ENCODE measurements at regions not wholly inside any gene's neighbourhood (a gene's known extent, or its start where the extent isn't known, plus 50 kb on each side); places are given as distances from the start of the nearest gene placed in this dataset.

DNA sequence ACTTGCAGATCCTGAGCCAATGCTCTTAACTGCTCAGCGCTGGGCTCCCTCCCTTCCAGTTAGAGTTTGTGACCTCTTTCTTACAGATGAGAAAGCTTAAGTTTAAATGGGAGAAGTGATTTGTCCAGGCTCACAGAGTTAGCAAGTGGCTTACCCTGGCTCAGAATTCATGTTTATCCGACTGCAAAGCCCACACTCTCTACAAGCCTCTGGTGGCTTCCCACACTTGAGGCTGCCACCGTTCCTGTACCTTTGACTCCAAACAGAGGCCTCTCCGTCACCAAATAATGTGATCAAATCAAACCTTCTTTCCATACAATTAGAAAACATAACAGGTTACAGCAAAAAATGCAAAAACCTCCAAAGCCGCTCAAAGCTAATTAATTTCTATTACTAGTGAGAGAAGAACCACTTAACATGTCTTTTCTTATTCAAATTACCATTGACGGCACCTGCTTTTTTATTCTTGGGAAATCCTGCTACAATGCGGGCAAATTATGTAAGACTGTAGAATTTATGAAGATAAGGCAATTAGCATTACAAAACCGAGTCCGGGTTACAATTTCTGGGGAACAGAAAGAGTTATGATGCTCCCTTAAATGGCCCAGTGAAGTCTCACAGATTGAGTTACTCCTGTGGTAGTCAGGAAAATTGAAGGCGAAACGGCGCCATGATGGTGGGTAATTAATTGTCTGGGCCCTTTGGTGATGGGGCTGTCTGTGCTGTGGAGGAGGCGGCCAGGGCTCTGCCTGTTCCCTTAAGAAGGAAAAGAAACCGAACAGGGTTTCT is 324.3 kb upstream of the POU3F1 start:
- H3K27ac Mint-ChIP-seq = peak overlapping the region; percentile 61
- H3K27me3 Mint-ChIP-seq (ENCODE audit: insufficient read depth, low read depth, poor library complexity) = peaks cover 12% of the 10 kb centered on the region

More for the DNA sequence above, 324.3 kb upstream of the POU3F1 start:
- H3K27me3 ChIP-seq (ENCODE audit: insufficient read depth) = no peaks in the 10 kb centered on the region
- H3K4me1 ChIP-seq (ENCODE audit: insufficient read depth) = peaks cover 9% of the 10 kb centered on the region
- H3K4me3 ChIP-seq = no peak overlapping the region
- peak overlapping the region; percentile 65 for H3K27ac ChIP-seq (ENCODE audit: low read depth)
- Mint-ChIP-seq H3K36me3 (ENCODE audit: low read depth) (peaks cover 33% of the 10 kb centered on the region), H3K4me3 (0 out of 3 replicates have a peak overlapping the region, but pooled peaks have one; percentile 18), H3K9me3 (peaks cover 32% of the 10 kb centered on the region), H3K4me1 (peaks cover 16% of the 10 kb centered on the region)
- no peak overlapping the region for H2AFZ ChIP-seq
- ATAC-seq (peak; percentile 84), DNase-seq (ENCODE audit: low spot score) (peak; percentile 62)
- H3F3A ChIP-seq (replicated peaks; ENCODE audit: low read depth) = no peaks in the 10 kb centered on the region
- no peaks in the 10 kb centered on the region for H4K20me1 ChIP-seq (replicated peaks; ENCODE audit: insufficient read depth)
- no peaks in the 10 kb centered on the region for H3K79me2 ChIP-seq (replicated peaks; ENCODE audit: insufficient read depth)
- no peak for TF ChIP-seq EZH2 (IDR thresholded peaks at IDR 0.05; ENCODE audit: low read depth, unreplicated experiment)
- TF ChIP-seq NANOG (IDR thresholded peaks at IDR 0.05; ENCODE audit: borderline replicate concordance) = peak; percentile 73; the same call in 1 of the 2 replicates
- no peak for TF ChIP-seq CREB1 (CRISPR knock-in tag; IDR thresholded peaks at IDR 0.05; ENCODE audit: low read depth)
- no peak for TF ChIP-seq EZH2phosphoT487 (IDR thresholded peaks at IDR 0.05; ENCODE audit: unreplicated experiment)
- TF ChIP-seq, protein P1, sequence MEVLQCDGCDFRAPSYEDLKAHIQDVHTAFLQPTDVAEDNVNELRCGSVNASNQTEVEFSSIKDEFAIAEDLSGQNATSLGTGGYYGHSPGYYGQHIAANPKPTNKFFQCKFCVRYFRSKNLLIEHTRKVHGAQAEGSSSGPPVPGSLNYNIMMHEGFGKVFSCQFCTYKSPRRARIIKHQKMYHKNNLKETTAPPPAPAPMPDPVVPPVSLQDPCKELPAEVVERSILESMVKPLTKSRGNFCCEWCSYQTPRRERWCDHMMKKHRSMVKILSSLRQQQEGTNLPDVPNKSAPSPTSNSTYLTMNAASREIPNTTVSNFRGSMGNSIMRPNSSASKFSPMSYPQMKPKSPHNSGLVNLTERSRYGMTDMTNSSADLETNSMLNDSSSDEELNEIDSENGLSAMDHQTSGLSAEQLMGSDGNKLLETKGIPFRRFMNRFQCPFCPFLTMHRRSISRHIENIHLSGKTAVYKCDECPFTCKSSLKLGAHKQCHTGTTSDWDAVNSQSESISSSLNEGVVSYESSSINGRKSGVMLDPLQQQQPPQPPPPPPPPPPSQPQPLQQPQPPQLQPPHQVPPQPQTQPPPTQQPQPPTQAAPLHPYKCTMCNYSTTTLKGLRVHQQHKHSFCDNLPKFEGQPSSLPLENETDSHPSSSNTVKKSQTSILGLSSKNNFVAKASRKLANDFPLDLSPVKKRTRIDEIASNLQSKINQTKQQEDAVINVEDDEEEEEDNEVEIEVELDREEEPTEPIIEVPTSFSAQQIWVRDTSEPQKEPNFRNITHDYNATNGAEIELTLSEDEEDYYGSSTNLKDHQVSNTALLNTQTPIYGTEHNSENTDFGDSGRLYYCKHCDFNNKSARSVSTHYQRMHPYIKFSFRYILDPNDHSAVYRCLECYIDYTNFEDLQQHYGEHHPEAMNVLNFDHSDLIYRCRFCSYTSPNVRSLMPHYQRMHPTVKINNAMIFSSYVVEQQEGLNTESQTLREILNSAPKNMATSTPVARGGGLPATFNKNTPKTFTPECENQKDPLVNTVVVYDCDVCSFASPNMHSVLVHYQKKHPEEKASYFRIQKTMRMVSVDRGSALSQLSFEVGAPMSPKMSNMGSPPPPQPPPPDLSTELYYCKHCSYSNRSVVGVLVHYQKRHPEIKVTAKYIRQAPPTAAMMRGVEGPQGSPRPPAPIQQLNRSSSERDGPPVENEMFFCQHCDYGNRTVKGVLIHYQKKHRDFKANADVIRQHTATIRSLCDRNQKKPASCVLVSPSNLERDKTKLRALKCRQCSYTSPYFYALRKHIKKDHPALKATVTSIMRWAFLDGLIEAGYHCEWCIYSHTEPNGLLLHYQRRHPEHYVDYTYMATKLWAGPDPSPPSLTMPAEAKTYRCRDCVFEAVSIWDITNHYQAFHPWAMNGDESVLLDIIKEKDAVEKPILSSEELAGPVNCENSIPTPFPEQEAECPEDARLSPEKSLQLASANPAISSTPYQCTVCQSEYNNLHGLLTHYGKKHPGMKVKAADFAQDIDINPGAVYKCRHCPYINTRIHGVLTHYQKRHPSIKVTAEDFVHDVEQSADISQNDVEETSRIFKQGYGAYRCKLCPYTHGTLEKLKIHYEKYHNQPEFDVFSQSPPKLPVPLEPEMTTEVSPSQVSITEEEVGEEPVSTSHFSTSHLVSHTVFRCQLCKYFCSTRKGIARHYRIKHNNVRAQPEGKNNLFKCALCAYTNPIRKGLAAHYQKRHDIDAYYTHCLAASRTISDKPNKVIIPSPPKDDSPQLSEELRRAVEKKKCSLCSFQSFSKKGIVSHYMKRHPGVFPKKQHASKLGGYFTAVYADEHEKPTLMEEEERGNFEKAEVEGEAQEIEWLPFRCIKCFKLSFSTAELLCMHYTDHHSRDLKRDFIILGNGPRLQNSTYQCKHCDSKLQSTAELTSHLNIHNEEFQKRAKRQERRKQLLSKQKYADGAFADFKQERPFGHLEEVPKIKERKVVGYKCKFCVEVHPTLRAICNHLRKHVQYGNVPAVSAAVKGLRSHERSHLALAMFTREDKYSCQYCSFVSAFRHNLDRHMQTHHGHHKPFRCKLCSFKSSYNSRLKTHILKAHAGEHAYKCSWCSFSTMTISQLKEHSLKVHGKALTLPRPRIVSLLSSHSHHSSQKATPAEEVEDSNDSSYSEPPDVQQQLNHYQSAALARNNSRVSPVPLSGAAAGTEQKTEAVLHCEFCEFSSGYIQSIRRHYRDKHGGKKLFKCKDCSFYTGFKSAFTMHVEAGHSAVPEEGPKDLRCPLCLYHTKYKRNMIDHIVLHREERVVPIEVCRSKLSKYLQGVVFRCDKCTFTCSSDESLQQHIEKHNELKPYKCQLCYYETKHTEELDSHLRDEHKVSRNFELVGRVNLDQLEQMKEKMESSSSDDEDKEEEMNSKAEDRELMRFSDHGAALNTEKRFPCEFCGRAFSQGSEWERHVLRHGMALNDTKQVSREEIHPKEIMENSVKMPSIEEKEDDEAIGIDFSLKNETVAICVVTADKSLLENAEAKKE (CRISPR knock-in tag; IDR thresholded peaks at IDR 0.05) = no peak
- TF ChIP-seq JUNB (IDR thresholded peaks at IDR 0.05; ENCODE audit: unreplicated experiment) = no peak
- H3K36me3 ChIP-seq (ENCODE audit: insufficient read depth) = peaks cover 9% of the 10 kb centered on the region
- H3K4me2 ChIP-seq = peak overlapping the region; percentile 7; the same call in 1 of the 2 replicates
- peaks cover 13% of the 10 kb centered on the region; the same call in 1 of the 2 replicates for H3K9me2 ChIP-seq (ENCODE audit: insufficient read depth)

Measured in GM23338 (cell line).